ENCODE measurements at regions not wholly inside any gene's neighbourhood (a gene's known extent, or its start where the extent isn't known, plus 50 kb on each side); places are given as distances from the start of the nearest gene placed in this dataset.

GRCh38 chr9:88319936-88320747, 68.1 kb upstream of the SPIN1 start:
- Histone ChIP-seq H3K9me3 (no peaks in the 10 kb centered on the region), H3K27ac (no peak overlapping the region), H3K4me1 (peaks cover 0 to 9% of the 10 kb centered on the region in 2 donors), H3K27me3 (no peaks in the 10 kb centered on the region), H3K36me3 (no peaks in the 10 kb centered on the region), H3K4me3 (no peak overlapping the region)
- TF ChIP-seq CTCF (IDR thresholded peaks at IDR 0.05) = no peak
- DNase-seq = no peak
- no peak for ATAC-seq
- intact Hi-C loops (cut with DNase I) = no loop called here

- ATAC-seq (no peak), DNase-seq (no peak)
- H3K4me1 ChIP-seq = no peaks in the 10 kb centered on the region
- intact Hi-C loops (cut with DNase I) = no loop called here
- no peak overlapping the region for H3K27ac ChIP-seq
- TF ChIP-seq CTCF (IDR thresholded peaks at IDR 0.05) = no peak
- H3K4me3 ChIP-seq = no peak overlapping the region
- no peaks in the 10 kb centered on the region for H3K27me3 ChIP-seq
- no peaks in the 10 kb centered on the region for H3K36me3 ChIP-seq
- H3K9me3 ChIP-seq = no peaks in the 10 kb centered on the region
Observed at GRCh38 chr9:88313364-88314220, 74.7 kb upstream of the SPIN1 start.

- DNase-seq (no peak), ATAC-seq (no peak)
- no peaks in the 10 kb centered on the region for H3K27me3 ChIP-seq
- no peak overlapping the region for H3K27ac ChIP-seq
- H3K4me1 ChIP-seq = no peaks in the 10 kb centered on the region
- intact Hi-C loops (cut with DNase I) = no loop called here
- no peak overlapping the region for H3K4me3 ChIP-seq
- TF ChIP-seq CTCF (IDR thresholded peaks at IDR 0.05) = no peak
- no peaks in the 10 kb centered on the region for H3K36me3 ChIP-seq
- H3K9me3 ChIP-seq = no peaks in the 10 kb centered on the region
Observed at GRCh38 chr9:88312517-88313103, 75.6 kb upstream of the SPIN1 start.

GRCh38 chr9:88312045-88312444, 76.2 kb upstream of the SPIN1 start:
- no peaks in the 10 kb centered on the region for H3K36me3 ChIP-seq
- H3K27me3 ChIP-seq = no peaks in the 10 kb centered on the region
- H3K4me1 ChIP-seq = no peaks in the 10 kb centered on the region
- no peak overlapping the region for H3K4me3 ChIP-seq
- ATAC-seq (no peak), DNase-seq (peak in 1 of 4 donors; percentile 25)
- no peak for TF ChIP-seq CTCF (IDR thresholded peaks at IDR 0.05)
- H3K9me3 ChIP-seq = no peaks in the 10 kb centered on the region
- intact Hi-C loops (cut with DNase I) = no loop called here
- no peak overlapping the region for H3K27ac ChIP-seq
